Breast epithelium (tissue), 4 donors: ENCODE measurements at regions not wholly inside any gene's neighbourhood (a gene's known extent, or its start where the extent isn't known, plus 50 kb on each side); places are given as distances from the start of the nearest gene placed in this dataset.

Source experiments
- DNase-seq, 2 donors: peaks; one replicate each; pipeline ENCODE4 v3.0.0-alpha.2; 2019; ENCODE audit warnings: low spot score in 2 of 2
- H3K27ac ChIP-seq, 2 donors: fragments of 200-600 bp; sonication (generic) in 1 of 2; one replicate each; pipeline ENCODE4 v1.5.1; 2016 to 2019; ENCODE audit warnings: mild to moderate bottlenecking in 1 of 2
- H3K27me3 ChIP-seq, 2 donors: fragments of 200-600 bp; sonication (generic) in 1 of 2; one replicate each; pipeline versions ENCODE4 v1.5.1 to v1.6.0; 2017 to 2019; ENCODE audit warnings: control low read depth in 1 of 2, mild to moderate bottlenecking in 1 of 2
- H3K36me3 ChIP-seq: fragments of 200-600 bp; one replicate; pipeline ENCODE4 v1.5.1; 2019
- H3K4me1 ChIP-seq, 2 donors: fragments of 200-600 bp; sonication (generic); one replicate each; pipeline ENCODE4 v1.5.1; 2016 to 2019; ENCODE audit warnings: control low read depth in 1 of 2
- H3K4me3 ChIP-seq, 3 donors: fragments of 200-600 bp; sonication (generic); 1 replicate in 2 of 3; 2 replicates in 1 of 3; pipeline ENCODE4 v1.5.1; 2016 to 2019; ENCODE audit warnings: mild to moderate bottlenecking in 3 of 3, moderate library complexity in 2 of 3
- H3K9me3 ChIP-seq, 2 donors: fragments of 200-600 bp; sonication (generic) in 1 of 2; one replicate each; pipeline ENCODE4 v1.5.1; 2016 to 2019; ENCODE audit warnings: control low read depth in 1 of 2
- POLR2A ChIP-seq: fragments of 450-650 bp; IDR thresholded peaks from one replicate; pipeline ENCODE4 v1.6.1; 2016; ENCODE audit warnings: antibody characterized with exemption, mild to moderate bottlenecking, moderate library complexity
- POLR2AphosphoS5 ChIP-seq, 3 donors: sonication (generic); formaldehyde crosslinking; IDR thresholded peaks; one replicate each; pipeline ENCODE4 v1.6.1; 2017; ENCODE audit warnings: antibody characterized with exemption in 3 of 3
- intact Hi-C: fragments of 100-400 bp; cut with DNase I; formaldehyde crosslinking; loops from one replicate; pipeline ENCODE4 v1.15.1; 2023; ENCODE audit warnings: low total_unique reads
- TF ChIP-seq, protein P1 (sequence below), 3 donors: fragments of 450-650 bp; IDR thresholded peaks; one replicate each; pipeline ENCODE4 v1.5.1; 2016 to 2017; ENCODE audit warnings: antibody characterized with exemption in 3 of 3, mild to moderate bottlenecking in 3 of 3, moderate library complexity in 3 of 3

DNA sequence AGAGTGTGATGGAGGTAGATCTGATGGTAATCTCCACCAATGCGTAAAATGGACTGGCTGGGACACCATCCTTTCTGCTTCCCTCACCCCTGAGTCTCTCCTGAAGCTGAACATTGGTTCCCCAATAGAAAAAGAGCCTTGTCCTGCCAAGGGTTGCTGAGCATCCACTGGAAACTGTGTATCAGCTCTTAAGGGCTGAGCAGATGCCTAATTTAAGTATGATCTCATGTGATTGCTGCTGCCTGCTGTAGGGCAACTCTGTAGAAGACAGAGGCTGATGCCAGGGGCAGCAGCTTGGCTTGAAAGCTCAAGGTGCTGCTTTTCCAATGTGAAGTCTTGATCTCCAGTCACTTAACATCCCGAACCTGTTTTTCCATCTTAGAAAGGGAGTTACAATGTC is 310.3 kb upstream of the CCL2 start:
- TF ChIP-seq, protein P1, sequence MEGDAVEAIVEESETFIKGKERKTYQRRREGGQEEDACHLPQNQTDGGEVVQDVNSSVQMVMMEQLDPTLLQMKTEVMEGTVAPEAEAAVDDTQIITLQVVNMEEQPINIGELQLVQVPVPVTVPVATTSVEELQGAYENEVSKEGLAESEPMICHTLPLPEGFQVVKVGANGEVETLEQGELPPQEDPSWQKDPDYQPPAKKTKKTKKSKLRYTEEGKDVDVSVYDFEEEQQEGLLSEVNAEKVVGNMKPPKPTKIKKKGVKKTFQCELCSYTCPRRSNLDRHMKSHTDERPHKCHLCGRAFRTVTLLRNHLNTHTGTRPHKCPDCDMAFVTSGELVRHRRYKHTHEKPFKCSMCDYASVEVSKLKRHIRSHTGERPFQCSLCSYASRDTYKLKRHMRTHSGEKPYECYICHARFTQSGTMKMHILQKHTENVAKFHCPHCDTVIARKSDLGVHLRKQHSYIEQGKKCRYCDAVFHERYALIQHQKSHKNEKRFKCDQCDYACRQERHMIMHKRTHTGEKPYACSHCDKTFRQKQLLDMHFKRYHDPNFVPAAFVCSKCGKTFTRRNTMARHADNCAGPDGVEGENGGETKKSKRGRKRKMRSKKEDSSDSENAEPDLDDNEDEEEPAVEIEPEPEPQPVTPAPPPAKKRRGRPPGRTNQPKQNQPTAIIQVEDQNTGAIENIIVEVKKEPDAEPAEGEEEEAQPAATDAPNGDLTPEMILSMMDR (IDR thresholded peaks at IDR 0.05) = no peak
- TF ChIP-seq POLR2A = no peak
- TF ChIP-seq POLR2AphosphoS5 (IDR thresholded peaks at IDR 0.05) = no peak
- no peak overlapping the region for H3K4me3 ChIP-seq
- H3K9me3 ChIP-seq = no peaks in the 10 kb centered on the region
- no peak for DNase-seq
- H3K4me1 ChIP-seq = no peaks in the 10 kb centered on the region
- H3K27ac ChIP-seq = no peak overlapping the region
- H3K36me3 ChIP-seq = no peaks in the 10 kb centered on the region
- intact Hi-C loops = no loop called here
- peaks cover 0 to 25% of the 10 kb centered on the region in 2 donors for H3K27me3 ChIP-seq

DNA sequence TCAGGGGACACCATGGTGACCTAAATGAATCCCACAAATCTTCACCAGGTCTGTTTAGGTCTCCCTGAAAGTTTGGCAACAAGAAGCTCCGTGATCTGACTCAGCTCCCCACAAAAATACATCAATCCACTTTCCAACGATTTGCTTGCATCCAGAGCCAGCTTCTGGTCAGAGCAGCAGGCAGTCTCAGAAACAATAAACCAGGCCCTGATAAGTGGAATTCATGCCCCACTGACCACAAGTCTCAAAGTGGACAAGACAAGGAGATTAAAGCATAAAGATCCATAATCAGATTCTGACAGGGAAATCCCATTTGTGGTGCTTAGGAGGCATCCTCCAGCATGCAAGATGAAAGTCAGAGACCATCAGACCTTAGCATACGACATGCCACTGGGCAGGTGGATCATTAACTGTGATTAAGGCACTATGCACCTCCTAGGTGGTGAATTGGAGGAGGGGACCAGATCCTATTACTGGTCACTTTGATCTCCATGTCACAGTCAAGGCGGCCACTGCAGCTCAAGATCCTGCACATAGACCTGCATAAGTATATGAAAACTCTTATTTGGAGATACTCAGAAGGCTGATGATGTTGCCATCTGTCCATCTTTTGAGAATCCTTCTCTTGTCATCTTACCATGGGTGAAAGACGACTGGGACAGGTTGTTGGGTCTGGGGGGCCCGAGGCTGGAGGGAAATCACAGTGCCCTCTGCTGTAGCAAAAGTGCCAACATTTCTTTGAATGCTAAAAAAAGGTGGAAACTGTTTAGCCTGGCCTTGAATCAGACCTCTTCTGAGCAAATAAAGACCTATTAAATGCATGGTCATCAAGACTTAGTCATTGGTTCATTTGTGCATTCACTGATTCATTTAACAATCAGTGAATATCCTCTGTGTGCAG is 309.2 kb upstream of the CCL2 start:
- H3K36me3 ChIP-seq = no peaks in the 10 kb centered on the region
- intact Hi-C loops = no loop called here
- H3K9me3 ChIP-seq = no peaks in the 10 kb centered on the region
- H3K4me1 ChIP-seq = no peaks in the 10 kb centered on the region
- H3K27me3 ChIP-seq = peaks cover 0 to 25% of the 10 kb centered on the region in 2 donors
- no peak overlapping the region for H3K27ac ChIP-seq
- TF ChIP-seq POLR2AphosphoS5 (IDR thresholded peaks at IDR 0.05) = no peak
- H3K4me3 ChIP-seq = no peak overlapping the region
- no peak for DNase-seq

GRCh38 chr17:33947762-33948161 is 307.3 kb upstream of the CCL2 start:
- no peak overlapping the region for H3K27ac ChIP-seq

DNA sequence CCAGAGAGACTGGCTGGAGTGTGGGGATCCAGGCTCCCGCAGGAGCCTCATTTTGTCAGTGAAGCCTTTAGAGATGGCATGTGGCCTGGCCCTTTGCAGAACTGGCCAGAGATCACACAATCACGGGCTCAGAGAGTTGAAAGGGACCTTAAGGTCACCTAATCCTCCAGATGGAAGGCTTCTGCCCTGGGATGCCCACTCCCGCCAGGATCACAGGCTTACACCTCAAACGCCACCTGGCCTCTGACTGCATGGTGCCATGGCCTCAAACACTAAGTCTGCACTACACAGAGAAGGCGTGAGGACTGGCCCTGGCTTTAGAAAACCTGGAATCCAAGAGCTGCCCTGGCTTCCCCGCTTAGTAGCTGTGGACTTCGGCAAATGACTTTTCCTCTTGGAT is 306.8 kb upstream of the CCL2 start:
- intact Hi-C loops = no loop called here
- Histone ChIP-seq H3K27ac (no peak overlapping the region), H3K9me3 (no peaks in the 10 kb centered on the region), H3K27me3 (peaks cover 0 to 22% of the 10 kb centered on the region in 2 donors), H3K4me3 (no peak overlapping the region), H3K36me3 (no peaks in the 10 kb centered on the region), H3K4me1 (no peaks in the 10 kb centered on the region)
- DNase-seq = no peak
- TF ChIP-seq, protein P1 (IDR thresholded peaks at IDR 0.05) = no peak
- TF ChIP-seq POLR2AphosphoS5 (IDR thresholded peaks at IDR 0.05) (no peak), POLR2A (no peak)

More at GRCh38 chr17:33947762-33948161, 307.3 kb upstream of the CCL2 start:
- Histone ChIP-seq H3K9me3 (no peaks in the 10 kb centered on the region), H3K4me1 (no peaks in the 10 kb centered on the region), H3K27me3 (peaks cover 0 to 22% of the 10 kb centered on the region in 2 donors), H3K36me3 (no peaks in the 10 kb centered on the region), H3K4me3 (no peak overlapping the region)
- DNase-seq = no peak
- intact Hi-C loops = no loop called here
- TF ChIP-seq POLR2AphosphoS5 (IDR thresholded peaks at IDR 0.05) (no peak), POLR2A (no peak)
- TF ChIP-seq, protein P1 (IDR thresholded peaks at IDR 0.05) = no peak

DNA sequence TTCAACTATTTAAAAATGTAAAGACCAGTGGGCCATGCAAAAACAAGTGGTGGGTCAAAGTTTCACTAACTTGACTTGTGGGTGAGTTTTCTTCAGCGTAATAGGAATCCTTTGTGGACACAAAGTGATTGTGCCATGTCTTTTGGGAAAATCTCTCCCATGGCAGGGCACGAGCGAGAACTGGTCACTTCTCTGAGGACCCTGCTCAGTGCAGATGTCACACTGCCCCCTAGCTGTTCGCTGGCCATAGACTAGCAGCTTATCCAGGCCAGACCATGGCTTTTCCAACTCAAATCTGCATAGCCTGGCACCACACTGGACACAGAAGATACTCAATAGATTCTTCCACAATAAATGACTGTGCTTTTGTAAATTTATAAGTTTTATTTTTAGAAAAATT is 306.0 kb upstream of the CCL2 start:
- Histone ChIP-seq H3K27me3 (peaks cover 0 to 18% of the 10 kb centered on the region in 2 donors), H3K4me1 (no peaks in the 10 kb centered on the region), H3K9me3 (no peaks in the 10 kb centered on the region), H3K4me3 (no peak overlapping the region), H3K27ac (no peak overlapping the region), H3K36me3 (no peaks in the 10 kb centered on the region)
- intact Hi-C loops = no loop called here
- no peak for TF ChIP-seq POLR2A
- TF ChIP-seq, protein P1 (IDR thresholded peaks at IDR 0.05) = no peak
- no peak for TF ChIP-seq POLR2AphosphoS5 (IDR thresholded peaks at IDR 0.05)
- no peak for DNase-seq
